GM12878 (cell line): ENCODE measurements at regions not wholly inside any gene's neighbourhood (a gene's known extent, or its start where the extent isn't known, plus 50 kb on each side); places are given as distances from the start of the nearest gene placed in this dataset.

ENCODE experiments used
- ATAC-seq: fragments of 200-7000 bp; cut with Tn5 transposase; 3 replicates; pipeline ENCODE4 v1.9.1; 2020; ENCODE audit warnings: mild to moderate bottlenecking, moderate library complexity
- BruUV-seq: library from RNA; stranded (reverse); fragments of 400-500 nt; replicated peaks from 2 replicates; lab custom pipeline; 2021; lab: Mats Ljungman, UMichigan
- CTCF ChIA-PET: fragments of 300-600 bp; sonication (Branson Sonifier 250); formaldehyde crosslinking; extraction: SDS; loops from one replicate; lab custom pipeline; 2021; ENCODE audit warnings: inconsistent platforms; lab: Yijun Ruan, JAX
- POLR2A ChIA-PET: fragments of 350-600 bp; formaldehyde crosslinking; extraction: SDS; loops from one replicate; lab custom pipeline; 2021; ENCODE audit warnings: inconsistent platforms; lab: Charles Lee
- RAD21 ChIA-PET: fragments of 300-600 bp; sonication (Branson Sonifier 250); formaldehyde crosslinking; loops from one replicate; lab custom pipeline; 2023; ENCODE audit warnings: antibody characterized with exemption; ENCODE audit not compliant: unreplicated experiment; lab: Charles Lee
- SMC1A ChIA-PET: fragments of 300-600 bp; sonication (Branson Sonifier 250); formaldehyde crosslinking; loops from one replicate; lab custom pipeline; 2023; ENCODE audit not compliant: unreplicated experiment, uncharacterized antibody; lab: Charles Lee
- DNase-seq: peaks from one replicate; pipeline ENCODE4 v3.0.0-alpha.2; 2011; ENCODE audit warnings: low read depth, low spot score
- FAIRE-seq: peaks from 3 replicates; lab custom pipeline; 2011; peaks lifted over from hg19 to GRCh38; lab: Jason Lieb, UNC
- H2AFZ ChIP-seq: 2 replicates; pipeline ENCODE4 v1.6.0; 2011; ENCODE audit warnings: low read depth, low read length, control low read depth; ENCODE audit not compliant: control insufficient read depth
- H3K27ac ChIP-seq: 2 replicates; pipeline ENCODE4 v1.5.1; 2011; ENCODE audit warnings: control low read depth; ENCODE audit not compliant: control insufficient read depth, insufficient read depth
- H3K27me3 ChIP-seq, 2 experiments: replicated peaks in 1 of 2; 2 replicates each; pipeline versions ENCODE4 v1.6.0 to v1.6.1; 2011; ENCODE audit warnings: low read length in 1 of 2; ENCODE audit not compliant: control insufficient read depth in 2 of 2, insufficient read depth in 2 of 2
- H3K36me3 ChIP-seq, 2 experiments: 2 replicates each; pipeline ENCODE4 v1.5.1; 2011; ENCODE audit warnings: low read length in 1 of 2; ENCODE audit not compliant: control insufficient read depth in 2 of 2, insufficient read depth in 2 of 2
- H3K4me1 ChIP-seq: 2 replicates; pipeline ENCODE4 v1.6.1; 2011; ENCODE audit warnings: mild to moderate bottlenecking, low read length, moderate library complexity, mixed read lengths; ENCODE audit not compliant: control insufficient read depth, insufficient read depth
- H3K4me2 ChIP-seq: 2 replicates; pipeline ENCODE4 v1.6.0; 2011; ENCODE audit warnings: control low read depth; ENCODE audit not compliant: control insufficient read depth, insufficient read depth
- H3K4me3 ChIP-seq: fragments of 200-600 bp; sonication (generic); 2 replicates; pipeline ENCODE4 v1.5.1; 2016
- H3K79me2 ChIP-seq: 2 replicates; pipeline ENCODE4 v1.6.0; 2011; ENCODE audit warnings: low read length; ENCODE audit not compliant: control insufficient read depth, insufficient read depth
- H3K9ac ChIP-seq: 2 replicates; pipeline ENCODE4 v1.8.0; 2011; ENCODE audit warnings: low read length, control low read depth, mixed read lengths; ENCODE audit not compliant: control insufficient read depth, insufficient read depth
- H3K9me3 ChIP-seq: replicated peaks from 3 replicates; pipeline ENCODE4 v1.5.1; 2011; ENCODE audit warnings: mild to moderate bottlenecking, low read length; ENCODE audit not compliant: control insufficient read depth, insufficient read depth
- H4K20me1 ChIP-seq: 2 replicates; pipeline ENCODE4 v1.6.0; 2011; ENCODE audit not compliant: control insufficient read depth, insufficient read depth
- BACH1 ChIP-seq: fragments of 450-650 bp; IDR thresholded peaks from 2 replicates; pipeline ENCODE4 v1.6.1; 2017; ENCODE audit warnings: mild to moderate bottlenecking, borderline replicate concordance
- CHD1 ChIP-seq: IDR thresholded peaks from 2 replicates; pipeline ENCODE4 v1.6.1; 2012; ENCODE audit warnings: low read depth, low read length, improper control_type of control experiment
- HDAC2 ChIP-seq: fragments of 200-600 bp; sonication (generic); IDR thresholded peaks from 2 replicates; pipeline ENCODE4 v1.6.1; 2017
- HDGF ChIP-seq: fragments of 450-650 bp; IDR thresholded peaks from 2 replicates; pipeline ENCODE4 v1.6.1; 2016; ENCODE audit warnings: antibody characterized with exemption
- IRF3 ChIP-seq: fragments of 450-650 bp; IDR thresholded peaks from 2 replicates; pipeline ENCODE4 v1.6.1; 2014; ENCODE audit warnings: mild to moderate bottlenecking
- NBN ChIP-seq: fragments of 450-650 bp; IDR thresholded peaks from 2 replicates; pipeline ENCODE4 v1.6.1; 2016
- NFYB ChIP-seq: IDR thresholded peaks from 2 replicates; pipeline ENCODE4 v1.6.1; 2011; ENCODE audit warnings: low read depth, mild to moderate bottlenecking, low read length, improper control_type of control experiment, moderate library complexity; ENCODE audit not compliant: insufficient read depth
- PBX3 ChIP-seq: IDR thresholded peaks from 2 replicates; pipeline ENCODE4 v1.6.1; 2011; ENCODE audit warnings: mild to moderate bottlenecking, low read depth, low read length, moderate library complexity; ENCODE audit not compliant: insufficient replicate concordance
- POLR2AphosphoS5 ChIP-seq: IDR thresholded peaks from 2 replicates; pipeline ENCODE4 v1.6.1; 2011; ENCODE audit warnings: mild to moderate bottlenecking, low read length, inconsistent platforms
- REST ChIP-seq: IDR thresholded peaks from 2 replicates; pipeline ENCODE4 v1.6.1; 2012; ENCODE audit warnings: mild to moderate bottlenecking, low read depth, low read length
- RFX5 ChIP-seq: IDR thresholded peaks from 2 replicates; pipeline ENCODE4 v1.6.1; 2011; ENCODE audit warnings: low read depth, low read length, improper control_type of control experiment
- SREBF1 ChIP-seq: IDR thresholded peaks from 2 replicates; pipeline ENCODE4 v1.6.1; 2012; ENCODE audit warnings: mild to moderate bottlenecking, low read length
- TARDBP ChIP-seq: IDR thresholded peaks from 2 replicates; pipeline ENCODE4 v1.6.1; 2016; ENCODE audit warnings: borderline replicate concordance
- ZBTB4 ChIP-seq: fragments of 450-650 bp; formaldehyde crosslinking; IDR thresholded peaks from 2 replicates; pipeline ENCODE4 v1.4.0; 2022; ENCODE audit warnings: mild to moderate bottlenecking, moderate library complexity
- in situ Hi-C: fragments of 300-500 bp; cut with MboI; formaldehyde crosslinking; loops from 9 replicates; pipeline ENCODE4 v1.14.3; 2018; ENCODE audit warnings: mixed read lengths
- intact Hi-C: fragments of 100-400 bp; cut with micrococcal nuclease; formaldehyde crosslinking; loops from one replicate; pipeline ENCODE4 v1.14.2; 2022; ENCODE audit not compliant: unreplicated experiment

GRCh38 chr9:14373336-14373666 is 59.4 kb upstream of the NFIB start:
- Histone ChIP-seq H3K27ac (no peak overlapping the region), H3K36me3 (no peaks in the 10 kb centered on the region), H3K4me3 (no peak overlapping the region), H3K27me3 (no peaks in the 10 kb centered on the region), H3K9me3 (no peaks in the 10 kb centered on the region), H3K4me2 (no peak overlapping the region), H3K79me2 (no peaks in the 10 kb centered on the region), H2AFZ (no peak overlapping the region), H3K9ac (no peak overlapping the region), H4K20me1 (no peaks in the 10 kb centered on the region), H3K4me1 (no peaks in the 10 kb centered on the region)
- BruUV-seq = no TSS peak
- FAIRE-seq (no peak), ATAC-seq (no peak), DNase-seq (no peak)
- RAD21 ChIA-PET = no interaction called here
- SMC1A ChIA-PET = interaction anchor here (1.6 kb wide), 1 partner anchor 11 kb away, joined by 3 read pairs; no protein-coding TSS in a partner anchor
- intact Hi-C loops = no loop called here
- CTCF ChIA-PET = interaction anchor here (1.9 kb wide), 1 partner anchor 11 kb away, joined by 4 read pairs; no protein-coding TSS in a partner anchor
- in situ Hi-C loops = no loop called here
- POLR2A ChIA-PET = no interaction called here
- TF ChIP-seq IRF3 = no peak
- TF ChIP-seq TARDBP = no peak
- no peak for TF ChIP-seq PBX3
- TF ChIP-seq CHD1 = no peak
- TF ChIP-seq NFYB = no peak
- no peak for TF ChIP-seq RFX5
- no peak for TF ChIP-seq POLR2AphosphoS5
- TF ChIP-seq REST = no peak
- no peak for TF ChIP-seq HDAC2
- no peak for TF ChIP-seq BACH1
- no peak for TF ChIP-seq ZBTB4 (CRISPR knock-in tag)
- TF ChIP-seq NBN = no peak
- no peak for TF ChIP-seq SREBF1
- no peak for TF ChIP-seq HDGF
